Heart left ventricle (tissue), 13 donors: ENCODE measurements at regions not wholly inside any gene's neighbourhood (a gene's known extent, or its start where the extent isn't known, plus 50 kb on each side); places are given as distances from the start of the nearest gene placed in this dataset.

Experiments
- CTCF ChIP-seq, 12 donors: fragments of 200-600 bp; sonication (generic) in 4 of 12; IDR thresholded peaks; one replicate each; pipeline versions ENCODE4 v1.5.0 to v1.8.0; 2018 to 2022; ENCODE audit warnings: antibody characterized with exemption in 12 of 12, mild to moderate bottlenecking in 5 of 12
- POLR2A ChIP-seq, 2 donors: fragments of 450-650 bp; IDR thresholded peaks; one replicate each; pipeline ENCODE4 v1.6.1; 2017; ENCODE audit warnings: antibody characterized with exemption in 2 of 2, mild to moderate bottlenecking in 2 of 2, moderate library complexity in 2 of 2
- donor health status: ischemic (EF 13 %, LVEDD 7.1; RV severe dilation, severe dysfunction).
- donor health status: DM: no; HTN: yes; CAD: no.
- donor health status: DM: no; HTN: no; CAD: no.
- donor health status: ischemic (EF 25% LVEDD 6.9; RV normal size, moderate dysfunction).
- donor health status: ischemic (EF 25% LVEDD 5.7; RV mildly dilated, moderate dysfunction).
- donor health status: ischemic (EF 35%, LVEDD 5.7; RV mildly dilated, moderate dysfunction).
- donor health status: nonischemic (EF 11% LVEDD 7.7; RV severe dilation, severe dysfunction).
- donor health status: DM: yes; HTN: yes; CAD: no.
- donor health status: PGD.
- donor health status: ischemic (EF 29% LVEDD 5.4; RV normal size, mild dysfunction).
- donor health status: nonischemic (EF 23%, LVEDD 6.1; RV moderate dilation, normal function).

- no peak for TF ChIP-seq CTCF (IDR thresholded peaks at IDR 0.05)
- no peak for TF ChIP-seq POLR2A (IDR thresholded peaks at IDR 0.05)
These were observed 207.3 kb upstream of the DDX18 start for GRCh38 chr2:117607202-117607601.
